Prostate gland (tissue), 2 donors: ENCODE measurements at regions not wholly inside any gene's neighbourhood (a gene's known extent, or its start where the extent isn't known, plus 50 kb on each side); places are given as distances from the start of the nearest gene placed in this dataset.

ENCODE experiments used
- DNase-seq: peaks from one replicate; pipeline ENCODE4 v3.0.0-alpha.2; 2019; ENCODE audit warnings: low spot score
- H3K27ac ChIP-seq, 2 donors: fragments of 200-600 bp; sonication (generic); 2 replicates each; pipeline ENCODE4 v1.5.1; 2017 to 2019
- H3K27me3 ChIP-seq: fragments of 200-600 bp; sonication (generic); replicated peaks from 2 replicates; pipeline ENCODE4 v1.5.1; 2019; ENCODE audit not compliant: insufficient read depth
- H3K36me3 ChIP-seq, 2 donors: fragments of 200-600 bp; sonication (generic); 1 replicate in 1 of 2; 2 replicates in 1 of 2; pipeline versions ENCODE4 v1.5.1 to v1.8.1; 2017 to 2019
- H3K4me1 ChIP-seq: fragments of 200-600 bp; sonication (generic); replicated peaks from 2 replicates; pipeline ENCODE4 v1.5.1; 2019
- H3K4me3 ChIP-seq, 2 donors: fragments of 200-600 bp; sonication (generic); 2 replicates each; pipeline ENCODE4 v1.5.1; 2017 to 2019
- H3K9me3 ChIP-seq: fragments of 200-600 bp; sonication (generic); 2 replicates; pipeline ENCODE4 v1.5.1; 2017
- POLR2A ChIP-seq: fragments of 450-650 bp; IDR thresholded peaks from one replicate; pipeline ENCODE4 v1.6.1; 2016; ENCODE audit warnings: antibody characterized with exemption, mild to moderate bottlenecking
- POLR2AphosphoS5 ChIP-seq: sonication (generic); formaldehyde crosslinking; IDR thresholded peaks from one replicate; pipeline ENCODE4 v1.6.1; 2017; ENCODE audit warnings: antibody characterized with exemption
- WGBS: methylation state at CpG from one replicate; pipeline ENCODE4 v1.1.5; 2018; 5-methylcytosine and 5-hydroxymethylcytosine counted together
- intact Hi-C: fragments of 100-400 bp; cut with DNase I; formaldehyde crosslinking; loops from one replicate; pipeline ENCODE4 v1.14.2; 2022
- TF ChIP-seq, protein P1 (sequence below), 4 experiments: fragments of 200-600 bp in 2 of 4; fragments of 450-650 bp in 2 of 4; sonication (generic) in 2 of 4; IDR thresholded peaks; 1 replicate in 3 of 4; 2 replicates in 1 of 4; pipeline ENCODE4 v1.5.1; 2016 to 2019; ENCODE audit warnings: antibody characterized with exemption in 4 of 4, mild to moderate bottlenecking in 2 of 4, moderate library complexity in 2 of 4

- no peak for DNase-seq
- no peaks in the 10 kb centered on the region for H3K27me3 ChIP-seq
- TF ChIP-seq POLR2A (no peak), POLR2AphosphoS5 (no peak)
- TF ChIP-seq, protein P1, sequence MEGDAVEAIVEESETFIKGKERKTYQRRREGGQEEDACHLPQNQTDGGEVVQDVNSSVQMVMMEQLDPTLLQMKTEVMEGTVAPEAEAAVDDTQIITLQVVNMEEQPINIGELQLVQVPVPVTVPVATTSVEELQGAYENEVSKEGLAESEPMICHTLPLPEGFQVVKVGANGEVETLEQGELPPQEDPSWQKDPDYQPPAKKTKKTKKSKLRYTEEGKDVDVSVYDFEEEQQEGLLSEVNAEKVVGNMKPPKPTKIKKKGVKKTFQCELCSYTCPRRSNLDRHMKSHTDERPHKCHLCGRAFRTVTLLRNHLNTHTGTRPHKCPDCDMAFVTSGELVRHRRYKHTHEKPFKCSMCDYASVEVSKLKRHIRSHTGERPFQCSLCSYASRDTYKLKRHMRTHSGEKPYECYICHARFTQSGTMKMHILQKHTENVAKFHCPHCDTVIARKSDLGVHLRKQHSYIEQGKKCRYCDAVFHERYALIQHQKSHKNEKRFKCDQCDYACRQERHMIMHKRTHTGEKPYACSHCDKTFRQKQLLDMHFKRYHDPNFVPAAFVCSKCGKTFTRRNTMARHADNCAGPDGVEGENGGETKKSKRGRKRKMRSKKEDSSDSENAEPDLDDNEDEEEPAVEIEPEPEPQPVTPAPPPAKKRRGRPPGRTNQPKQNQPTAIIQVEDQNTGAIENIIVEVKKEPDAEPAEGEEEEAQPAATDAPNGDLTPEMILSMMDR (IDR thresholded peaks at IDR 0.05) = no peak
- no peaks in the 10 kb centered on the region for H3K9me3 ChIP-seq
- H3K4me3 ChIP-seq = no peak overlapping the region
- no peaks in the 10 kb centered on the region for H3K36me3 ChIP-seq
- intact Hi-C loops = no loop called here
- no peaks in the 10 kb centered on the region for H3K4me1 ChIP-seq
- no peak overlapping the region for H3K27ac ChIP-seq
- WGBS = 29% methylated on average over 3 of the region's 3 CpGs
Measured at GRCh38 chr13:97548138-97548537, 114.2 kb downstream of the RAP2A start.

DNA sequence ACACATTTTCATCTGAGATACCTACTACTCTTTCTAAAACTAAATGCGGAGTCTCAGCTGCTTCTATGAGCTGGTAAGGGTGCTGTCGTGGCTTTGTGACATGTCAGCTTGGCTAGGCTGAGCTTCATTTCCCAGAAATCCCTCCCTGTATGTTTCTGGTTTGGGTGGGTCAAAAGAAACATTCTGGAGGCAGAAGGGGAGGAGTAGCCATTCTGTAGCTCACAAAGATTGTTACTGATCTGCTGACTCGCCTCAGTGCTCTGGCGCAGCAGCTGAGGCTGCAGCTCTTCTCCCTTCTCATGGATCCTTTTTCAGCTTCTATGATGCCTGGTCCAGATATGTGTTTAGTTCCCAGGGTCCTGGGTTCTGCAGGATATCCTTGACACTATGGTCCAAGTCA lies 114.7 kb downstream of the RAP2A start:
- no peak overlapping the region for H3K27ac ChIP-seq
- intact Hi-C loops = no loop called here

GRCh38 chr13:97549201-97549600 lies 115.2 kb downstream of the RAP2A start:
- Histone ChIP-seq H3K27me3 (no peaks in the 10 kb centered on the region), H3K36me3 (no peaks in the 10 kb centered on the region), H3K4me1 (no peaks in the 10 kb centered on the region), H3K9me3 (no peaks in the 10 kb centered on the region), H3K27ac (no peak overlapping the region), H3K4me3 (no peak overlapping the region)
- no peak for TF ChIP-seq POLR2A
- TF ChIP-seq, protein P1 (IDR thresholded peaks at IDR 0.05) = no peak
- TF ChIP-seq POLR2AphosphoS5 = no peak
- DNase-seq = no peak
- 39% methylated on average over 1 of the region's 1 CpG for WGBS
- intact Hi-C loops = no loop called here

More for the DNA sequence above, 114.7 kb downstream of the RAP2A start:
- Histone ChIP-seq H3K9me3 (no peaks in the 10 kb centered on the region), H3K36me3 (no peaks in the 10 kb centered on the region), H3K4me1 (no peaks in the 10 kb centered on the region), H3K4me3 (no peak overlapping the region), H3K27me3 (no peaks in the 10 kb centered on the region)
- WGBS = 77% methylated on average over 4 of the region's 4 CpGs
- TF ChIP-seq POLR2A (no peak), POLR2AphosphoS5 (no peak)
- TF ChIP-seq, protein P1 (IDR thresholded peaks at IDR 0.05) = no peak
- DNase-seq = no peak

DNA sequence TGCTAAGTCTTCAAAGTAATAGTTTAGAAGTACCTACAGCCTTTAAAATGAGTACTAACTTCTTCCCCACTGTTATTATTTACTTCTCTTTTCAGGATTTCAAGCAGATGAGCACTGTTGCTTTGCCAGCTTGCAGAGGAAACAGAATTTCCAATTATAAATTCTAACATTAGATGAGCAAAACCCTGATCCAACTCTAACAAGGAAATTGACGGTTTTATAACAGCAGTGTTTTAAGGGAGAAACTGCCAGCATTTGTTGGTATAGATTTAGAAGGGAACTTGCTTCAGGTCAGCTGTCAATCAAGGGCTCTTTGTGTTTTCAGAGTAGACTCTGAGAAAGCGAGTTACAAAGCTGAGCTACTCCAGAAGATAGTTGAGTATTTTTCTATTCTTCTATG lies 120.5 kb downstream of the RAP2A start:
- Histone ChIP-seq H3K4me1 (no peaks in the 10 kb centered on the region), H3K27me3 (no peaks in the 10 kb centered on the region), H3K36me3 (no peaks in the 10 kb centered on the region), H3K27ac (no peak overlapping the region), H3K9me3 (no peaks in the 10 kb centered on the region), H3K4me3 (no peak overlapping the region)
- no peak for DNase-seq
- WGBS = 52% methylated on average over 2 of the region's 2 CpGs
- TF ChIP-seq, protein P1 (IDR thresholded peaks at IDR 0.05) = no peak
- TF ChIP-seq POLR2AphosphoS5 (no peak), POLR2A (no peak)
- intact Hi-C loops = no loop called here

- Histone ChIP-seq H3K4me3 (no peak overlapping the region), H3K27me3 (no peaks in the 10 kb centered on the region), H3K4me1 (no peaks in the 10 kb centered on the region), H3K36me3 (no peaks in the 10 kb centered on the region), H3K9me3 (no peaks in the 10 kb centered on the region), H3K27ac (no peak overlapping the region)
- intact Hi-C loops = no loop called here
- no peak for DNase-seq
- WGBS = 100% methylated on average over 1 of the region's 1 CpG
- TF ChIP-seq POLR2AphosphoS5 (no peak), POLR2A (no peak)
- TF ChIP-seq, protein P1 (IDR thresholded peaks at IDR 0.05) = no peak
Measured at GRCh38 chr13:97555034-97555433, 121.1 kb downstream of the RAP2A start.
